ENCODE measurements at regions not wholly inside any gene's neighbourhood (a gene's known extent, or its start where the extent isn't known, plus 50 kb on each side); places are given as distances from the start of the nearest gene placed in this dataset.

GRCh38 chr16:22425036-22425801, 50.8 kb upstream of the CDR2 start:
- TF ChIP-seq CTCF (IDR thresholded peaks at IDR 0.05; ENCODE audit: borderline replicate concordance, extremely low read depth, low read length, poor library complexity, severe bottlenecking) (no peak), EZH2 (IDR thresholded peaks at IDR 0.05; ENCODE audit: borderline replicate concordance, low read depth, low read length, severe bottlenecking) (no peak)
